ENCODE measurements at regions not wholly inside any gene's neighbourhood (a gene's known extent, or its start where the extent isn't known, plus 50 kb on each side); places are given as distances from the start of the nearest gene placed in this dataset.
"Not testable (repeated sequence)": the region's sequence is repeated elsewhere in the genome, so short reads cannot be mapped to it uniquely, and the experiment has no call there.

GRCh38 chr12:124674937-124675336 lies 107.5 kb upstream of the NCOR2 start:
- DNase-seq (ENCODE audit: low spot score), result no peak

GRCh38 chr12:124673801-124674617 lies 106.6 kb upstream of the NCOR2 start:
- peak; percentile 88 for DNase-seq (ENCODE audit: low spot score)

- not testable (repeated sequence) for DNase-seq (ENCODE audit: low spot score)
Observed at GRCh38 chr12:124669271-124669721, 101.9 kb upstream of the NCOR2 start.

- DNase-seq (ENCODE audit: low spot score), result no peak
Observed at GRCh38 chr12:124668602-124669001, 101.2 kb upstream of the NCOR2 start.

GRCh38 chr12:124667506-124668326 lies 100.3 kb upstream of the NCOR2 start:
- DNase-seq (ENCODE audit: low spot score), result no peak

GRCh38 chr12:124666722-124667259 lies 99.4 kb upstream of the NCOR2 start:
- DNase-seq (ENCODE audit: low spot score), result no peak

- DNase-seq (ENCODE audit: low spot score), result no peak
Observed at GRCh38 chr12:124665511-124665910, 98.1 kb upstream of the NCOR2 start.

GRCh38 chr12:124664395-124665111 lies 97.1 kb upstream of the NCOR2 start:
- no peak for DNase-seq (ENCODE audit: low spot score)

- DNase-seq (ENCODE audit: low spot score), result peak; percentile 79
Observed at GRCh38 chr12:124663771-124664366, 96.5 kb upstream of the NCOR2 start.

- no peak for DNase-seq (ENCODE audit: low spot score)
Observed at GRCh38 chr12:124663206-124663605, 95.8 kb upstream of the NCOR2 start.

GRCh38 chr12:124661341-124661740 lies 93.9 kb upstream of the NCOR2 start:
- peak; percentile 65 for DNase-seq (ENCODE audit: low spot score)

- no peak for DNase-seq (ENCODE audit: low spot score)
Observed at GRCh38 chr12:124660851-124661250, 93.4 kb upstream of the NCOR2 start.

GRCh38 chr12:124658806-124659402 lies 91.5 kb upstream of the NCOR2 start:
- DNase-seq (ENCODE audit: low spot score), result no peak

- no peak for DNase-seq (ENCODE audit: low spot score)
Observed at GRCh38 chr12:124658302-124658701, 90.9 kb upstream of the NCOR2 start.

GRCh38 chr12:124656947-124657434 lies 89.6 kb upstream of the NCOR2 start:
- DNase-seq (ENCODE audit: low spot score), result no peak

- DNase-seq (ENCODE audit: low spot score), result peak; percentile 76
Observed at GRCh38 chr12:124655698-124656516, 88.5 kb upstream of the NCOR2 start.

- DNase-seq (ENCODE audit: low spot score), result peak; percentile 81
Observed at GRCh38 chr12:124655048-124655697, 87.8 kb upstream of the NCOR2 start.

GRCh38 chr12:124654666-124655047 lies 87.2 kb upstream of the NCOR2 start:
- DNase-seq (ENCODE audit: low spot score), result no peak

- DNase-seq (ENCODE audit: low spot score), result no peak
Observed at GRCh38 chr12:124653169-124653931, 85.9 kb upstream of the NCOR2 start.

Measured in pons (tissue), 1 donor.